Right lobe of liver (tissue), 4 donors: ENCODE measurements at regions not wholly inside any gene's neighbourhood (a gene's known extent, or its start where the extent isn't known, plus 50 kb on each side); places are given as distances from the start of the nearest gene placed in this dataset.

Experiments
- POLR2A ChIP-seq: fragments of 450-650 bp; IDR thresholded peaks from one replicate; pipeline ENCODE4 v1.6.1; 2017; ENCODE audit warnings: antibody characterized with exemption, mild to moderate bottlenecking
- TF ChIP-seq, protein P1 (sequence below), 4 donors: fragments of 200-600 bp in 3 of 4; fragments of 450-650 bp in 1 of 4; IDR thresholded peaks; one replicate each; pipeline versions ENCODE4 v1.5.1 to v1.8.0; 2016 to 2022; ENCODE audit warnings: antibody characterized with exemption in 4 of 4, mild to moderate bottlenecking in 2 of 4
- donor health status: DM: no; HTN: no; CAD: no.
- donor health status: DM: no; HTN: no; CAD: no.
- donor health status: DM: no; HTN: yes; CAD: no.

DNA sequence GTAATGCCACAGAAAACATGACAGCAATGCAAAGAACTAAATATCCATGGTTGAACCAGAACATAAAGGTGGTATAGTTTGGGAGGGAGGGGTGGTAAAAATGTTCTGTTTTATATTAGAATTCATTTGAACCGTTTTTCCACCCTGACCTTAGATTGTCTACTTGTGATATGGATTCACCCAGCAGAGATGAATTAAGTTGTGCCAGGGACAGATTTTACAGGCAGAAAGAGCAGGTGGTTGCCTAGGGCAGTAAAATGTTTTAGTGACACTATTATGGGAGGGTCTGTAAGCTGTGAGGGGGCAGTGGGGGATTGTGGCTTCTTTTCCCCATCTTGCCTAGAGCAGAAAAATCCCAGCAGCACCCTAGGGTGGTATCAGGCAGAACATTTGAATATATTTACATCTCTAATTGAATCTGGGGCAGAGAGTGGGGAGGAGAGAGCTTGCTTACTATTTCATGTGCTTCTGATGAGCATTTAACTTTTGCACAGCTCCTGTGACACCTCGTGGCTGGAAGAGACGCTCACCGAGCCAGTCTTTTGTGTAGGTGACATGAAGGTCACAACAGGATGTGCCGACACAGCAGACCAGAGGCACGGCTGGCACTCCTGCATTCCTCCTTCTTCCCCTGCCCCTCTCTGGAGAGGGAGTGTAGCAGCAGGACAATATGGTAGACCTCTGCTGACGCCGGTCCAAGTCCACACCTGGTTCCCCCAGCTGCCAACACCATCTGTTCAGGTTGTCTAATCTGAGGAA lies 452.3 kb downstream of the IRS2 start:
- TF ChIP-seq, protein P1, sequence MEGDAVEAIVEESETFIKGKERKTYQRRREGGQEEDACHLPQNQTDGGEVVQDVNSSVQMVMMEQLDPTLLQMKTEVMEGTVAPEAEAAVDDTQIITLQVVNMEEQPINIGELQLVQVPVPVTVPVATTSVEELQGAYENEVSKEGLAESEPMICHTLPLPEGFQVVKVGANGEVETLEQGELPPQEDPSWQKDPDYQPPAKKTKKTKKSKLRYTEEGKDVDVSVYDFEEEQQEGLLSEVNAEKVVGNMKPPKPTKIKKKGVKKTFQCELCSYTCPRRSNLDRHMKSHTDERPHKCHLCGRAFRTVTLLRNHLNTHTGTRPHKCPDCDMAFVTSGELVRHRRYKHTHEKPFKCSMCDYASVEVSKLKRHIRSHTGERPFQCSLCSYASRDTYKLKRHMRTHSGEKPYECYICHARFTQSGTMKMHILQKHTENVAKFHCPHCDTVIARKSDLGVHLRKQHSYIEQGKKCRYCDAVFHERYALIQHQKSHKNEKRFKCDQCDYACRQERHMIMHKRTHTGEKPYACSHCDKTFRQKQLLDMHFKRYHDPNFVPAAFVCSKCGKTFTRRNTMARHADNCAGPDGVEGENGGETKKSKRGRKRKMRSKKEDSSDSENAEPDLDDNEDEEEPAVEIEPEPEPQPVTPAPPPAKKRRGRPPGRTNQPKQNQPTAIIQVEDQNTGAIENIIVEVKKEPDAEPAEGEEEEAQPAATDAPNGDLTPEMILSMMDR (IDR thresholded peaks at IDR 0.05) = no peak
- TF ChIP-seq POLR2A = no peak
